SK-N-SH (cell line): ENCODE measurements at regions not wholly inside any gene's neighbourhood (a gene's known extent, or its start where the extent isn't known, plus 50 kb on each side); places are given as distances from the start of the nearest gene placed in this dataset.

Experiments
- CTCF ChIA-PET: fragments of 300-600, 350-600 bp; formaldehyde crosslinking; extraction: SDS; loops from one replicate; lab custom pipeline; 2021; lab: Yijun Ruan, JAX
- POLR2A ChIA-PET: fragments of 350-600 bp; sonication (Branson Sonifier 250); formaldehyde crosslinking; extraction: SDS; loops from one replicate; lab custom pipeline; 2020; ENCODE audit warnings: antibody characterized with exemption, inconsistent platforms; lab: Yijun Ruan, JAX
- DNase-seq: peaks from one replicate; pipeline ENCODE4 v3.0.0; 2012
- H2AFZ ChIP-seq: fragments of 200-600 bp; sonication (generic); 2 replicates; pipeline ENCODE4 v1.8.1; 2016; ENCODE audit warnings: antibody characterized with exemption, mild to moderate bottlenecking, low read depth
- H3F3A ChIP-seq: fragments of 200-600 bp; sonication (generic); replicated peaks from 2 replicates; pipeline ENCODE3; 2016; ENCODE audit warnings: antibody characterized with exemption, mild to moderate bottlenecking; ENCODE audit not compliant: insufficient read depth
- H3K27ac ChIP-seq, 2 experiments: fragments of 200-500 bp in 1 of 2; fragments of 200-600 bp in 1 of 2; sonication (Bioruptor generic) in 1 of 2; sonication (generic), shearing (Covaris generic) in 1 of 2; 2 replicates each; pipeline versions ENCODE4 v1.5.1 to v1.6.1; 2014 to 2016; ENCODE audit warnings: low read depth in 2 of 2, inconsistent platforms in 1 of 2, low read length in 1 of 2, mild to moderate bottlenecking in 1 of 2, mixed read lengths in 1 of 2
- H3K27me3 ChIP-seq: fragments of 200-600 bp; sonication (generic), shearing (Covaris generic); 2 replicates; pipeline ENCODE4 v1.6.1; 2016; ENCODE audit warnings: mixed run types; ENCODE audit not compliant: insufficient read depth
- H3K36me3 ChIP-seq, 2 experiments: fragments of 200-500 bp in 1 of 2; fragments of 200-600 bp in 1 of 2; sonication (Bioruptor generic) in 1 of 2; sonication (generic) in 1 of 2; replicated peaks in 1 of 2; 2 replicates each; pipeline versions ENCODE3 to v1.5.1; 2014 to 2016; ENCODE audit warnings: low read length in 1 of 2, mild to moderate bottlenecking in 1 of 2; ENCODE audit not compliant: insufficient read depth in 2 of 2, control insufficient read depth in 1 of 2
- H3K4me1 ChIP-seq, 2 experiments: fragments of 200-500 bp in 1 of 2; fragments of 200-600 bp in 1 of 2; sonication (Bioruptor generic) in 1 of 2; sonication (generic), shearing (Covaris generic) in 1 of 2; 2 replicates each; pipeline versions ENCODE4 v1.5.1 to v1.6.1; 2014 to 2016; ENCODE audit warnings: low read depth in 1 of 2, low read length in 1 of 2, mixed run types in 1 of 2; ENCODE audit not compliant: insufficient read depth in 2 of 2, control insufficient read depth in 1 of 2
- H3K4me2 ChIP-seq: fragments of 200-600 bp; sonication (generic), shearing (Covaris generic); 2 replicates; pipeline ENCODE4 v1.6.1; 2017; ENCODE audit warnings: mixed run types
- H3K4me3 ChIP-seq, 2 experiments: fragments of 200-500 bp in 1 of 2; fragments of 200-600 bp in 1 of 2; sonication (Bioruptor generic) in 1 of 2; sonication (generic), shearing (Covaris generic) in 1 of 2; 2 replicates each; pipeline versions ENCODE4 v1.5.1 to v1.8.1; 2014 to 2016; ENCODE audit warnings: low read depth in 2 of 2, inconsistent platforms in 1 of 2, low read length in 1 of 2, mild to moderate bottlenecking in 1 of 2, mixed read lengths in 1 of 2, moderate library complexity in 1 of 2
- H3K79me2 ChIP-seq: fragments of 200-600 bp; sonication (generic); 2 replicates; pipeline ENCODE4 v1.8.1; 2017; ENCODE audit warnings: mild to moderate bottlenecking; ENCODE audit not compliant: insufficient read depth
- H3K9ac ChIP-seq: fragments of 200-600 bp; sonication (generic); 2 replicates; pipeline ENCODE4 v1.6.1; 2017; ENCODE audit warnings: mixed run types
- H3K9me2 ChIP-seq: fragments of 200-600 bp; sonication (generic); 2 replicates; pipeline ENCODE4 v1.6.1; 2017; ENCODE audit warnings: mixed run types
- H3K9me3 ChIP-seq: fragments of 200-600 bp; sonication (generic); 2 replicates; pipeline ENCODE4 v1.6.1; 2017; ENCODE audit warnings: mixed run types, mild to moderate bottlenecking, moderate library complexity
- H4K20me1 ChIP-seq: fragments of 200-600 bp; sonication (generic); 2 replicates; pipeline ENCODE4 v1.6.1; 2017; ENCODE audit warnings: mild to moderate bottlenecking, mixed run types; ENCODE audit not compliant: insufficient read depth
- CHD2 ChIP-seq: fragments of 150-350 bp; IDR thresholded peaks from 2 replicates; pipeline ENCODE4 v1.6.1; 2018; ENCODE audit warnings: low read length; ENCODE audit not compliant: partially characterized antibody
- FOSL2 ChIP-seq: IDR thresholded peaks from 2 replicates; pipeline ENCODE4 v1.4.0; 2012; ENCODE audit warnings: low read depth, mild to moderate bottlenecking, moderate library complexity, borderline replicate concordance
- FOXJ3 ChIP-seq: sonication (generic); formaldehyde crosslinking; IDR thresholded peaks from 2 replicates; pipeline ENCODE4 v1.5.1; 2020; ENCODE audit warnings: mild to moderate bottlenecking, missing genetic modification reagents
- JUND ChIP-seq: IDR thresholded peaks from 2 replicates; pipeline ENCODE4 v1.4.0; 2012
- MEF2A ChIP-seq: IDR thresholded peaks from 2 replicates; pipeline ENCODE4 v1.4.0; 2012; ENCODE audit warnings: low read depth, borderline replicate concordance
- MXI1 ChIP-seq: IDR thresholded peaks from 2 replicates; pipeline ENCODE4 v1.6.1; 2012; ENCODE audit warnings: mild to moderate bottlenecking, low read depth, low read length, improper control_type of control experiment
- RXRA ChIP-seq: IDR thresholded peaks from 2 replicates; pipeline ENCODE4 v1.4.0; 2012; ENCODE audit warnings: low read depth, mild to moderate bottlenecking, borderline replicate concordance
- WGBS: methylation state at CpG from one replicate; pipeline ENCODE4 v1.1.6; 2017; ENCODE audit warnings: low lambda C conversion rate; 5-methylcytosine and 5-hydroxymethylcytosine counted together
- TF ChIP-seq, protein P1 (sequence below): IDR thresholded peaks from 2 replicates; pipeline ENCODE4 v1.6.1; 2012; ENCODE audit warnings: mild to moderate bottlenecking, low read depth, low read length, moderate library complexity
- TF ChIP-seq, protein P2 (sequence below): IDR thresholded peaks from 2 replicates; pipeline ENCODE4; 2012
- TF ChIP-seq, protein P3 (sequence below): IDR thresholded peaks from 2 replicates; pipeline ENCODE4 v1.4.0; 2012; ENCODE audit warnings: low read depth, borderline replicate concordance

DNA sequence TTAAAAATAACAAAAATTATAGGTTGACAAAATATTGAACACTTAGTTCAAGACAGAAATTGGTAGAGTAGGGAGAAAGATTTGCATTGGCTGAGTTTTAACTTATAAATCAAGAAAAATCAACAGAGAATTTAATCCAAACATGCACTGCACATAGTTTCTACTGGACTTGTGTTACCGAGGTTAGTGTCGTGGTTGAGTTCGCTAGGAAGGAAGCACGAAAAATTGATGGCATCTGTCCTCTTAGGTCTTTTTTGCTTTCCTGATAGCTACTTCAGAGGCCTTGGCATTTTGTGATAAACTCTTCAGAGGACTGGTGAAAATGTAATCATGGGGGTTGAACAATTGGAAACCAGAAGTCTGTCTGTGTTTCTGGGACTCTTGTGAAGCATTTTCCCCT lies 392.9 kb downstream of the NUAK1 start (continued):
- TF ChIP-seq, protein P1, sequence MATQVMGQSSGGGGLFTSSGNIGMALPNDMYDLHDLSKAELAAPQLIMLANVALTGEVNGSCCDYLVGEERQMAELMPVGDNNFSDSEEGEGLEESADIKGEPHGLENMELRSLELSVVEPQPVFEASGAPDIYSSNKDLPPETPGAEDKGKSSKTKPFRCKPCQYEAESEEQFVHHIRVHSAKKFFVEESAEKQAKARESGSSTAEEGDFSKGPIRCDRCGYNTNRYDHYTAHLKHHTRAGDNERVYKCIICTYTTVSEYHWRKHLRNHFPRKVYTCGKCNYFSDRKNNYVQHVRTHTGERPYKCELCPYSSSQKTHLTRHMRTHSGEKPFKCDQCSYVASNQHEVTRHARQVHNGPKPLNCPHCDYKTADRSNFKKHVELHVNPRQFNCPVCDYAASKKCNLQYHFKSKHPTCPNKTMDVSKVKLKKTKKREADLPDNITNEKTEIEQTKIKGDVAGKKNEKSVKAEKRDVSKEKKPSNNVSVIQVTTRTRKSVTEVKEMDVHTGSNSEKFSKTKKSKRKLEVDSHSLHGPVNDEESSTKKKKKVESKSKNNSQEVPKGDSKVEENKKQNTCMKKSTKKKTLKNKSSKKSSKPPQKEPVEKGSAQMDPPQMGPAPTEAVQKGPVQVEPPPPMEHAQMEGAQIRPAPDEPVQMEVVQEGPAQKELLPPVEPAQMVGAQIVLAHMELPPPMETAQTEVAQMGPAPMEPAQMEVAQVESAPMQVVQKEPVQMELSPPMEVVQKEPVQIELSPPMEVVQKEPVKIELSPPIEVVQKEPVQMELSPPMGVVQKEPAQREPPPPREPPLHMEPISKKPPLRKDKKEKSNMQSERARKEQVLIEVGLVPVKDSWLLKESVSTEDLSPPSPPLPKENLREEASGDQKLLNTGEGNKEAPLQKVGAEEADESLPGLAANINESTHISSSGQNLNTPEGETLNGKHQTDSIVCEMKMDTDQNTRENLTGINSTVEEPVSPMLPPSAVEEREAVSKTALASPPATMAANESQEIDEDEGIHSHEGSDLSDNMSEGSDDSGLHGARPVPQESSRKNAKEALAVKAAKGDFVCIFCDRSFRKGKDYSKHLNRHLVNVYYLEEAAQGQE = no peak
- TF ChIP-seq MEF2A = no peak

DNA sequence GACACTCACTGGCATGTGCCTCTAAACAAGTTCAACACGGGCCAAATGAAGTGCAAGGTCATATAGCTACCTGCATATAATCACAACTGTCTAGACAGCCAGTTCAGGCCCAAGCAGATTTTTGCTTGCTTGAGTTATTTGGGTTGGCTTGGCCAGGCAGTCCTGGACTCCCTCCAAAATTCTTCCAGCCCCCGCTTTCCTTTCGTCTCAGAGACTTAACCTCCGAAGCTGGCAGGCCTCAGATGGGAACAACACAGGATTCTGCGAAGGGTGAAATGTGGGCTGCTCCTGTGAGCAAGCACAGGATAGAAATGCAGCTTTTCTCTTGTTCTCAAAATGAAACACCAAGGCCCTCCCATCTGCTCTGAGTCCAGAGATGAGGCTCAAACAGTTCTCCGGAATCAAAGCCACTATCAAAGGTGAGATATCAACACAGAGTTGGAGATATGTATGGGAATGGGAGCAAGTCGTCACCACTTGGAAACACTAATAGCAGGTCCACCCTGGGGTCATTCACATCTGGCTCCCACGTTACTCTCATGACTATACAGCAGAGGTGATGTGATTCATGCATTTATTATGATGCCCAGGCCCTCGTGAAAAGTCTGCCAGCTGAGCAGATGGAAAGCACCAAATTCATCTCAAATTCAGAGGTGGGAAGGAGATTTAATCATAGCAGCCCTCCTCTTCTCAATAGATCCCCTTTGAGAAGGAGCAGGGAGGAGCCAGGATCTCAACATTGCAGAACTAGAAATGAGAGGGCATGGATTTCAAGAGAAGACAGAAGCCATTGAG lies 389.8 kb downstream of the NUAK1 start:
- H3K9ac ChIP-seq = no peak overlapping the region
- no peaks in the 10 kb centered on the region for H3K27me3 ChIP-seq
- H2AFZ ChIP-seq = no peak overlapping the region
- no peak for TF ChIP-seq FOSL2
- TF ChIP-seq MEF2A = no peak
- no peak for TF ChIP-seq MXI1
- TF ChIP-seq, protein P2, sequence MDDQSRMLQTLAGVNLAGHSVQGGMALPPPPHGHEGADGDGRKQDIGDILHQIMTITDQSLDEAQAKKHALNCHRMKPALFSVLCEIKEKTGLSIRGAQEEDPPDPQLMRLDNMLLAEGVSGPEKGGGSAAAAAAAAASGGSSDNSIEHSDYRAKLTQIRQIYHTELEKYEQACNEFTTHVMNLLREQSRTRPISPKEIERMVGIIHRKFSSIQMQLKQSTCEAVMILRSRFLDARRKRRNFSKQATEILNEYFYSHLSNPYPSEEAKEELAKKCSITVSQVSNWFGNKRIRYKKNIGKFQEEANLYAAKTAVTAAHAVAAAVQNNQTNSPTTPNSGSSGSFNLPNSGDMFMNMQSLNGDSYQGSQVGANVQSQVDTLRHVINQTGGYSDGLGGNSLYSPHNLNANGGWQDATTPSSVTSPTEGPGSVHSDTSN = no peak
- TF ChIP-seq, protein P3, sequence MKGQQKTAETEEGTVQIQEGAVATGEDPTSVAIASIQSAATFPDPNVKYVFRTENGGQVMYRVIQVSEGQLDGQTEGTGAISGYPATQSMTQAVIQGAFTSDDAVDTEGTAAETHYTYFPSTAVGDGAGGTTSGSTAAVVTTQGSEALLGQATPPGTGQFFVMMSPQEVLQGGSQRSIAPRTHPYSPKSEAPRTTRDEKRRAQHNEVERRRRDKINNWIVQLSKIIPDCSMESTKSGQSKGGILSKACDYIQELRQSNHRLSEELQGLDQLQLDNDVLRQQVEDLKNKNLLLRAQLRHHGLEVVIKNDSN = no peak
- no peak for TF ChIP-seq RXRA
- no peak for TF ChIP-seq FOXJ3 (CRISPR knock-in tag)
- TF ChIP-seq CHD2 = no peak
- TF ChIP-seq JUND = no peak
- no peaks in the 10 kb centered on the region for H4K20me1 ChIP-seq
- H3K9me3 ChIP-seq = no peaks in the 10 kb centered on the region
- H3K9me2 ChIP-seq = no peaks in the 10 kb centered on the region
- no peak overlapping the region for H3K27ac ChIP-seq
- H3K36me3 ChIP-seq = no peaks in the 10 kb centered on the region
- ChIA-PET CTCF (interaction anchor here (0.6 kb wide), 1 partner anchor 21 kb away, joined by 3 read pairs; no protein-coding TSS in a partner anchor), POLR2A (no interaction called here)
- no peak overlapping the region for H3K4me3 ChIP-seq
- H3K4me2 ChIP-seq = no peak overlapping the region
- no peaks in the 10 kb centered on the region for H3K4me1 ChIP-seq
- H3F3A ChIP-seq = no peaks in the 10 kb centered on the region
- no peaks in the 10 kb centered on the region for H3K79me2 ChIP-seq
- DNase-seq = no peak
- 56% methylated on average over 9 of the region's 9 CpGs for WGBS
